IMR-90 (cell line): ENCODE measurements at regions not wholly inside any gene's neighbourhood (a gene's known extent, or its start where the extent isn't known, plus 50 kb on each side); places are given as distances from the start of the nearest gene placed in this dataset.

Experiments used
- ATAC-seq: fragments of 200-7000 bp; cut with Tn5 transposase; 2 replicates; pipeline ENCODE4 v1.9.1; 2020; ENCODE audit warnings: low read depth, mild to moderate bottlenecking, moderate library complexity
- BruUV-seq: library from RNA; stranded (reverse); fragments of 400-500 nt; replicated peaks from 2 replicates; lab custom pipeline; 2021; lab: Mats Ljungman, UMichigan
- CTCF ChIA-PET: fragments of 300-600 bp; formaldehyde crosslinking; extraction: SDS; loops from one replicate; lab custom pipeline; 2021; ENCODE audit warnings: antibody characterized with exemption; lab: Yijun Ruan, JAX
- POLR2A ChIA-PET: fragments of 300-600 bp; sonication (Branson Sonifier 250); formaldehyde crosslinking; loops from one replicate; lab custom pipeline; 2022; ENCODE audit warnings: antibody characterized with exemption; ENCODE audit not compliant: unreplicated experiment; lab: Charles Lee
- DNase-seq: peaks from one replicate; pipeline ENCODE4 v3.0.0; 2013
- H2AFZ ChIP-seq: replicated peaks from 2 replicates; pipeline ENCODE3; 2013; ENCODE audit warnings: low read length, mild to moderate bottlenecking; ENCODE audit not compliant: poor library complexity
- H2AK5ac ChIP-seq: 2 replicates; pipeline ENCODE4 v1.6.1; 2013; ENCODE audit warnings: low read depth, low read length, inconsistent platforms
- H2AK9ac ChIP-seq: replicated peaks from 2 replicates; pipeline ENCODE3; 2013; ENCODE audit warnings: mild to moderate bottlenecking, low read depth, low read length, moderate library complexity; ENCODE audit not compliant: poor library complexity
- H2BK120ac ChIP-seq: 2 replicates; pipeline ENCODE4 v1.6.1; 2013; ENCODE audit warnings: low read depth, low read length, inconsistent platforms
- H2BK15ac ChIP-seq: 3 replicates; pipeline ENCODE4 v1.6.1; 2013; ENCODE audit warnings: low read depth, low read length, inconsistent platforms
- H2BK20ac ChIP-seq: 2 replicates; pipeline ENCODE4 v1.6.1; 2013; ENCODE audit warnings: low read depth, mild to moderate bottlenecking, inconsistent platforms, low read length, moderate library complexity
- H2BK5ac ChIP-seq: 2 replicates; pipeline ENCODE4 v1.6.1; 2013; ENCODE audit warnings: mild to moderate bottlenecking, low read depth, low read length, inconsistent platforms; ENCODE audit not compliant: poor library complexity, severe bottlenecking
- H3K14ac ChIP-seq: replicated peaks from 2 replicates; pipeline ENCODE4 v1.6.1; 2013; ENCODE audit warnings: low read depth, low read length, inconsistent platforms
- H3K18ac ChIP-seq: 2 replicates; pipeline ENCODE4 v1.6.1; 2013; ENCODE audit warnings: low read depth, low read length, control low read depth
- H3K23ac ChIP-seq: 2 replicates; pipeline ENCODE4 v1.6.1; 2013; ENCODE audit warnings: low read depth, low read length, inconsistent platforms
- H3K27ac ChIP-seq: 2 replicates; pipeline ENCODE4 v1.5.1; 2013; ENCODE audit warnings: mild to moderate bottlenecking, control low read depth, low read length; ENCODE audit not compliant: insufficient read depth
- H3K27me3 ChIP-seq: 2 replicates; pipeline ENCODE4 v1.6.1; 2013; ENCODE audit warnings: low read length; ENCODE audit not compliant: control insufficient read depth, insufficient read depth
- H3K36me3 ChIP-seq: 2 replicates; pipeline ENCODE4 v1.6.1; 2013; ENCODE audit warnings: low read length, mixed read lengths; ENCODE audit not compliant: control insufficient read depth, insufficient read depth
- H3K4ac ChIP-seq: 2 replicates; pipeline ENCODE4 v1.6.1; 2013; ENCODE audit warnings: low read depth, low read length, inconsistent platforms
- H3K4me1 ChIP-seq: 2 replicates; pipeline ENCODE4 v1.6.1; 2013; ENCODE audit warnings: low read length, mixed read lengths; ENCODE audit not compliant: control insufficient read depth, insufficient read depth
- H3K4me2 ChIP-seq: 2 replicates; pipeline ENCODE4 v1.6.1; 2013; ENCODE audit warnings: low read depth, mild to moderate bottlenecking, control low read depth, low read length, moderate library complexity
- H3K4me3 ChIP-seq: 2 replicates; pipeline ENCODE4 v1.5.1; 2013; ENCODE audit warnings: low read depth, mild to moderate bottlenecking, control low read depth, low read length, moderate library complexity; ENCODE audit not compliant: insufficient read depth
- H3K56ac ChIP-seq: 2 replicates; pipeline ENCODE4 v1.6.1; 2013; ENCODE audit warnings: low read length, inconsistent platforms; ENCODE audit not compliant: insufficient read depth; ENCODE audit errors: extremely low read depth
- H3K79me1 ChIP-seq, 2 experiments: 2 replicates each; pipeline ENCODE4 v1.6.1; 2013; ENCODE audit warnings: low read length in 2 of 2, inconsistent platforms in 1 of 2, low read depth in 1 of 2
- H3K9ac ChIP-seq: 2 replicates; pipeline ENCODE4 v1.6.1; 2013; ENCODE audit warnings: low read depth, low read length, control low read depth
- H3K9me1 ChIP-seq: 2 replicates; pipeline ENCODE4 v1.6.1; 2013; ENCODE audit warnings: low read length, inconsistent platforms; ENCODE audit not compliant: insufficient read depth
- H3K9me3 ChIP-seq: 2 replicates; pipeline ENCODE4 v1.6.1; 2013; ENCODE audit warnings: low read length; ENCODE audit not compliant: control insufficient read depth, insufficient read depth
- H4K20me1 ChIP-seq: 2 replicates; pipeline ENCODE4 v1.6.1; 2013; ENCODE audit warnings: low read length, inconsistent platforms; ENCODE audit not compliant: insufficient read depth
- H4K5ac ChIP-seq: 2 replicates; pipeline ENCODE4 v1.6.1; 2013; ENCODE audit warnings: mild to moderate bottlenecking, low read depth, low read length, control low read depth
- H4K8ac ChIP-seq, 2 experiments: 2 replicates each; pipeline ENCODE4 v1.6.1; 2013; ENCODE audit warnings: low read depth in 2 of 2, low read length in 2 of 2, control low read depth in 1 of 2, inconsistent platforms in 1 of 2
- H4K91ac ChIP-seq: 2 replicates; pipeline ENCODE4 v1.6.1; 2013; ENCODE audit warnings: low read depth, low read length, inconsistent platforms; ENCODE audit not compliant: insufficient read depth
- BHLHE40 ChIP-seq: fragments of 150-350 bp; IDR thresholded peaks from 2 replicates; pipeline ENCODE4 v1.6.1; 2016; ENCODE audit warnings: mild to moderate bottlenecking, low read depth, low read length
- CEBPB ChIP-seq: IDR thresholded peaks from 2 replicates; pipeline ENCODE4 v1.6.1; 2012; ENCODE audit warnings: low read depth, low read length, improper control_type of control experiment
- FOS ChIP-seq: fragments of 150-350 bp; IDR thresholded peaks from 2 replicates; pipeline ENCODE4 v1.6.1; 2016; ENCODE audit warnings: low read depth, low read length
- NFE2L2 ChIP-seq: fragments of 150-350 bp; IDR thresholded peaks from 2 replicates; pipeline ENCODE4 v1.6.1; 2016; ENCODE audit warnings: low read depth, mild to moderate bottlenecking, low read length
- USF2 ChIP-seq: fragments of 150-350 bp; IDR thresholded peaks from 2 replicates; pipeline ENCODE4 v1.6.1; 2017; ENCODE audit warnings: mild to moderate bottlenecking, antibody characterized with exemption, low read length, low read depth
- WGBS, 2 experiments: methylation state at CpG; one replicate each; pipeline versions ENCODE4 v1.1.5 to v1.1.7; 2013; ENCODE audit warnings: missing lambda C conversion rate in 2 of 2; ENCODE audit not compliant: insufficient read length in 1 of 2; ENCODE audit errors: extremely low coverage in 2 of 2; 5-methylcytosine and 5-hydroxymethylcytosine counted together
- dilution Hi-C: fragments of 300-500 bp; cut with HindIII; formaldehyde crosslinking; loops from one replicate; pipeline ENCODE4 v1.14.3; 2018; ENCODE audit warnings: low sequenced_read_pairs; ENCODE audit not compliant: unreplicated experiment
- in situ Hi-C: fragments of 300-500 bp; cut with MboI; formaldehyde crosslinking; loops from 3 replicates; pipeline ENCODE4 v1.14.3; 2019; ENCODE audit warnings: low sequenced_read_pairs, inconsistent platforms, mixed read lengths
- intact Hi-C: fragments of 100-400 bp; cut with micrococcal nuclease; formaldehyde crosslinking; loops from 2 replicates; pipeline ENCODE4 v1.10.0; 2022

GRCh38 chr7:40918701-40919271 is 784.0 kb downstream of the SUGCT start:
- dilution Hi-C loops: no loop called here
- POLR2A ChIA-PET: no interaction called here

More at GRCh38 chr7:40918701-40919271, 784.0 kb downstream of the SUGCT start:
- peak overlapping the region; percentile 96 for H2AK5ac ChIP-seq
- H2BK20ac ChIP-seq: peak overlapping the region; percentile 98
- peaks cover 7% of the 10 kb centered on the region for H3K9me1 ChIP-seq
- H4K20me1 ChIP-seq: no peaks in the 10 kb centered on the region
- in situ Hi-C loops: no loop called here
- BruUV-seq: no TSS peak
- H2BK5ac ChIP-seq: peak overlapping the region; percentile 98
- peaks cover 17% of the 10 kb centered on the region for H3K4me1 ChIP-seq
- intact Hi-C loops: loop anchor here (1.0 to 2.0 kb wide), 4 partner anchors 68 to 786 kb away; no protein-coding TSS in a partner anchor
- H3K27ac ChIP-seq: peak overlapping the region; percentile 79
- no peaks in the 10 kb centered on the region; the same call in 1 of the 2 replicates for H3K9me3 ChIP-seq
- peak overlapping the region; percentile 39 to 91 for H4K8ac ChIP-seq
- DNase-seq: peak; percentile 93
- H2BK15ac ChIP-seq: peak overlapping the region; percentile 73; the same call in 2 of the 3 replicates
- 0 out of 4 replicates have a peak, but pooled peaks cover 0 to 4% of the 10 kb centered on the region in 2 experiments for H3K79me1 ChIP-seq
- H2AFZ ChIP-seq: peak overlapping the region; percentile 79
- peak overlapping the region; percentile 94 for H3K14ac ChIP-seq
- no peaks in the 10 kb centered on the region for H3K36me3 ChIP-seq
- TF ChIP-seq USF2: peak; percentile 46; the same call in 1 of the 2 replicates
- TF ChIP-seq CEBPB: 0 out of 2 replicates have a peak, but pooled peaks have one; percentile 2
- TF ChIP-seq BHLHE40: peak; percentile 53; the same call in 1 of the 2 replicates
- no peak for TF ChIP-seq FOS
- peak; percentile 51; the same call in 1 of the 2 replicates for TF ChIP-seq NFE2L2
- peak overlapping the region; percentile 83 for H3K56ac ChIP-seq
- peak overlapping the region; percentile 100 for H2BK120ac ChIP-seq
- peak overlapping the region; percentile 30 for H3K9ac ChIP-seq
- H3K4me3 ChIP-seq: no peak overlapping the region
- peak overlapping the region; percentile 96 for H3K23ac ChIP-seq
- H3K4ac ChIP-seq: peak overlapping the region; percentile 95
- H3K27me3 ChIP-seq: no peaks in the 10 kb centered on the region
- peak overlapping the region; percentile 92 for H3K18ac ChIP-seq
- H2AK9ac ChIP-seq: no peak overlapping the region
- H4K91ac ChIP-seq: peak overlapping the region; percentile 89
- 60% methylated on average over 1 of the region's 2 CpGs; no CpG with 5 or more reads in 1 of the 2 experiments for WGBS, 2 experiments
- H4K5ac ChIP-seq: peak overlapping the region; percentile 69; the same call in 1 of the 2 replicates
- CTCF ChIA-PET: interaction anchor here (0.6 kb wide), 1 partner anchor 228 kb away, joined by 3 read pairs; no protein-coding TSS in a partner anchor
- H3K4me2 ChIP-seq: peak overlapping the region; percentile 81
- ATAC-seq: peak; percentile 88
